Loucy (cell line): ENCODE measurements at regions not wholly inside any gene's neighbourhood (a gene's known extent, or its start where the extent isn't known, plus 50 kb on each side); places are given as distances from the start of the nearest gene placed in this dataset.

Source experiments
- H2AFZ ChIP-seq: fragments of 200-600 bp; sonication (generic); 2 replicates; pipeline ENCODE4 v1.6.0; 2016; ENCODE audit warnings: antibody characterized with exemption, mild to moderate bottlenecking, low read length, moderate library complexity
- H3F3A ChIP-seq: fragments of 200-600 bp; 2 replicates; pipeline ENCODE4 v1.6.0; 2016; ENCODE audit warnings: antibody characterized with exemption, low read depth, mild to moderate bottlenecking
- H3K27me3 ChIP-seq: fragments of 200-600 bp; sonication (generic); 2 replicates; pipeline ENCODE4 v1.6.1; 2014; ENCODE audit warnings: low read length, mild to moderate bottlenecking; ENCODE audit not compliant: insufficient read depth, poor library complexity, severe bottlenecking
- H3K36me3 ChIP-seq: fragments of 200-600 bp; sonication (generic); 2 replicates; pipeline ENCODE4 v1.6.1; 2016; ENCODE audit warnings: low read length; ENCODE audit not compliant: insufficient read depth
- H3K4me1 ChIP-seq: fragments of 200-600 bp; sonication (generic); 2 replicates; pipeline ENCODE4 v1.5.1; 2014; ENCODE audit warnings: low read length, mild to moderate bottlenecking; ENCODE audit not compliant: insufficient read depth, poor library complexity, severe bottlenecking
- H3K4me2 ChIP-seq: fragments of 200-600 bp; sonication (generic); 2 replicates; pipeline ENCODE4 v1.6.0; 2014; ENCODE audit warnings: antibody characterized with exemption, low read length, low read depth, mild to moderate bottlenecking; ENCODE audit not compliant: poor library complexity, severe bottlenecking
- H3K4me3 ChIP-seq: fragments of 200-600 bp; sonication (generic); 2 replicates; pipeline ENCODE4 v1.5.1; 2014; ENCODE audit warnings: low read length, mild to moderate bottlenecking, mixed read lengths; ENCODE audit not compliant: poor library complexity, severe bottlenecking
- H3K79me2 ChIP-seq: fragments of 200-600 bp; sonication (generic); 2 replicates; pipeline ENCODE4 v1.6.1; 2014; ENCODE audit warnings: low read length; ENCODE audit not compliant: insufficient read depth
- H3K9ac ChIP-seq: fragments of 200-600 bp; sonication (generic); 2 replicates; pipeline ENCODE4 v1.6.0; 2014; ENCODE audit warnings: mild to moderate bottlenecking, low read depth, low read length, moderate library complexity; ENCODE audit not compliant: poor library complexity, severe bottlenecking
- H3K9me2 ChIP-seq: fragments of 200-600 bp; sonication (generic); replicated peaks from 2 replicates; pipeline ENCODE4 v1.6.1; 2016; ENCODE audit warnings: low read depth, low read length, mixed read lengths
- H3K9me3 ChIP-seq: fragments of 200-600 bp; sonication (generic); 2 replicates; pipeline ENCODE4 v1.6.1; 2014; ENCODE audit warnings: mild to moderate bottlenecking, antibody characterized with exemption, low read length, low read depth; ENCODE audit not compliant: insufficient read depth
- H4K20me1 ChIP-seq: fragments of 200-600 bp; sonication (generic); 2 replicates; pipeline ENCODE4 v1.6.0; 2014; ENCODE audit warnings: antibody characterized with exemption, low read length, mild to moderate bottlenecking; ENCODE audit not compliant: insufficient read depth, poor library complexity, severe bottlenecking
- CTCF ChIP-seq: fragments of 200-600 bp; sonication (generic); conservative IDR thresholded peaks from 2 replicates; pipeline ENCODE4 v1.5.1; 2014; ENCODE audit warnings: mild to moderate bottlenecking, antibody characterized with exemption, low read length
- EZH2phosphoT487 ChIP-seq: fragments of 200-600 bp; IDR thresholded peaks from 2 replicates; pipeline ENCODE4 v1.6.1; 2018; ENCODE audit warnings: antibody characterized with exemption, mild to moderate bottlenecking, moderate library complexity, borderline replicate concordance

GRCh38 chr13:88176231-88176630, 505.1 kb downstream of the SLITRK5 start:
- Histone ChIP-seq H4K20me1 (no peaks in the 10 kb centered on the region), H3K4me1 (no peaks in the 10 kb centered on the region), H3K36me3 (no peaks in the 10 kb centered on the region), H3K27me3 (no peaks in the 10 kb centered on the region), H3K4me2 (no peak overlapping the region), H2AFZ (no peak overlapping the region), H3K4me3 (no peak overlapping the region), H3K79me2 (no peaks in the 10 kb centered on the region), H3K9ac (no peak overlapping the region), H3F3A (no peaks in the 10 kb centered on the region), H3K9me2 (no peaks in the 10 kb centered on the region), H3K9me3 (no peaks in the 10 kb centered on the region)
- no peak for TF ChIP-seq EZH2phosphoT487
- no peak for TF ChIP-seq CTCF

DNA sequence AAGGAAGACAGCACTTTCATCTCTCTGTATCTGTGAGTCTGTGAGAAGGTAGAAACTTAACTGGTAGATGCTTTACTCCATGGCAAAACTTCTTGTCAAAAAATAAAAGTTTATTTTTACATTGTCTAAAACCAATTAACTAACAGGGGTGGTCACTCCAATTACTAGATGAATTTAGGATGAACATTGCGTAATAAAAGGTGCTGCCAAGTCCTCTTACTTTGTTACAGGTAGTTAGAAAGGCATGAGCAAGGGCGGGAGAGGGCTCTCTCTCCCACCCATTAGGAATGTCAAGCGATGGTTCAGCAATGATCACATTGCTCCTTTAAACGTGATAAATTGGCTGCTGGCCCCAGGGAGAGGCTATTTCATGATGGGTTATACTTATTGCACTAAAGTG, 512.3 kb downstream of the SLITRK5 start:
- Histone ChIP-seq H4K20me1 (no peaks in the 10 kb centered on the region), H3K79me2 (no peaks in the 10 kb centered on the region), H3K4me2 (no peak overlapping the region), H3K9me3 (no peaks in the 10 kb centered on the region), H3K27me3 (no peaks in the 10 kb centered on the region), H3F3A (no peaks in the 10 kb centered on the region), H3K9ac (no peak overlapping the region), H3K4me1 (no peaks in the 10 kb centered on the region), H3K9me2 (no peaks in the 10 kb centered on the region), H3K36me3 (no peaks in the 10 kb centered on the region), H2AFZ (no peak overlapping the region), H3K4me3 (no peak overlapping the region)
- TF ChIP-seq EZH2phosphoT487 = no peak
- no peak for TF ChIP-seq CTCF

GRCh38 chr13:88188986-88189385, 517.8 kb downstream of the SLITRK5 start:
- Histone ChIP-seq H4K20me1 (no peaks in the 10 kb centered on the region), H3F3A (no peaks in the 10 kb centered on the region), H3K4me1 (no peaks in the 10 kb centered on the region), H3K27me3 (no peaks in the 10 kb centered on the region), H2AFZ (no peak overlapping the region), H3K9me2 (no peaks in the 10 kb centered on the region), H3K4me2 (no peak overlapping the region), H3K4me3 (no peak overlapping the region), H3K9ac (no peak overlapping the region), H3K79me2 (no peaks in the 10 kb centered on the region), H3K36me3 (no peaks in the 10 kb centered on the region), H3K9me3 (no peaks in the 10 kb centered on the region)
- TF ChIP-seq CTCF (no peak), EZH2phosphoT487 (no peak)
